ENCODE measurements at regions not wholly inside any gene's neighbourhood (a gene's known extent, or its start where the extent isn't known, plus 50 kb on each side); places are given as distances from the start of the nearest gene placed in this dataset.

- no peak for TF ChIP-seq CTCF (conservative IDR thresholded peaks at IDR 0.05)
- no peak overlapping the region for H3K27ac ChIP-seq
These were observed 61.7 kb upstream of the SPTBN1 start for GRCh38 chr2:54394392-54394791.

- H3K27ac ChIP-seq = no peak overlapping the region
- no peak for TF ChIP-seq CTCF (conservative IDR thresholded peaks at IDR 0.05)
These were observed 60.0 kb upstream of the SPTBN1 start for GRCh38 chr2:54396107-54396506.

GRCh38 chr2:54396798-54397197 is 59.3 kb upstream of the SPTBN1 start:
- no peak overlapping the region for H3K27ac ChIP-seq
- no peak for TF ChIP-seq CTCF (conservative IDR thresholded peaks at IDR 0.05)

- H3K27ac ChIP-seq = no peak overlapping the region
- TF ChIP-seq CTCF (conservative IDR thresholded peaks at IDR 0.05) = no peak
These were observed 58.7 kb upstream of the SPTBN1 start for GRCh38 chr2:54397426-54397825.

GRCh38 chr2:54401554-54401953 is 54.6 kb upstream of the SPTBN1 start:
- H3K27ac ChIP-seq = no peak overlapping the region

GRCh38 chr2:54402350-54402749 is 53.8 kb upstream of the SPTBN1 start:
- TF ChIP-seq CTCF (conservative IDR thresholded peaks at IDR 0.05) = no peak
- H3K27ac ChIP-seq = no peak overlapping the region

More at GRCh38 chr2:54401554-54401953, 54.6 kb upstream of the SPTBN1 start:
- no peak for TF ChIP-seq CTCF (conservative IDR thresholded peaks at IDR 0.05)

- no peak overlapping the region for H3K27ac ChIP-seq
These were observed 52.5 kb upstream of the SPTBN1 start for GRCh38 chr2:54403512-54404238.

More at GRCh38 chr2:54403512-54404238, 52.5 kb upstream of the SPTBN1 start:
- TF ChIP-seq CTCF (conservative IDR thresholded peaks at IDR 0.05) = no peak

All from VCaP (cell line).